ENCODE measurements at regions not wholly inside any gene's neighbourhood (a gene's known extent, or its start where the extent isn't known, plus 50 kb on each side); places are given as distances from the start of the nearest gene placed in this dataset.
A peak's percentile ranks its signal among the peaks of the same experiment; 100 is the strongest.
"Not testable (repeated sequence)": the region's sequence is repeated elsewhere in the genome, so short reads cannot be mapped to it uniquely, and the experiment has no call there.

- no peak for DNase-seq
- no peaks in the 10 kb centered on the region for H3K27me3 ChIP-seq
- H3K9me3 ChIP-seq = no peaks in the 10 kb centered on the region
- no peaks in the 10 kb centered on the region for H3K36me3 ChIP-seq
- no peak overlapping the region for H3K4me3 ChIP-seq
Observed at GRCh38 chr4:62709618-62710252, 1509.6 kb downstream of the ADGRL3 start.

- no peak overlapping the region for H3K4me3 ChIP-seq
- no peaks in the 10 kb centered on the region for H3K27me3 ChIP-seq
- no peaks in the 10 kb centered on the region for H3K9me3 ChIP-seq
- no peak for DNase-seq
- no peaks in the 10 kb centered on the region for H3K36me3 ChIP-seq
Observed at GRCh38 chr4:62706423-62706822, 1506.3 kb downstream of the ADGRL3 start.

DNA sequence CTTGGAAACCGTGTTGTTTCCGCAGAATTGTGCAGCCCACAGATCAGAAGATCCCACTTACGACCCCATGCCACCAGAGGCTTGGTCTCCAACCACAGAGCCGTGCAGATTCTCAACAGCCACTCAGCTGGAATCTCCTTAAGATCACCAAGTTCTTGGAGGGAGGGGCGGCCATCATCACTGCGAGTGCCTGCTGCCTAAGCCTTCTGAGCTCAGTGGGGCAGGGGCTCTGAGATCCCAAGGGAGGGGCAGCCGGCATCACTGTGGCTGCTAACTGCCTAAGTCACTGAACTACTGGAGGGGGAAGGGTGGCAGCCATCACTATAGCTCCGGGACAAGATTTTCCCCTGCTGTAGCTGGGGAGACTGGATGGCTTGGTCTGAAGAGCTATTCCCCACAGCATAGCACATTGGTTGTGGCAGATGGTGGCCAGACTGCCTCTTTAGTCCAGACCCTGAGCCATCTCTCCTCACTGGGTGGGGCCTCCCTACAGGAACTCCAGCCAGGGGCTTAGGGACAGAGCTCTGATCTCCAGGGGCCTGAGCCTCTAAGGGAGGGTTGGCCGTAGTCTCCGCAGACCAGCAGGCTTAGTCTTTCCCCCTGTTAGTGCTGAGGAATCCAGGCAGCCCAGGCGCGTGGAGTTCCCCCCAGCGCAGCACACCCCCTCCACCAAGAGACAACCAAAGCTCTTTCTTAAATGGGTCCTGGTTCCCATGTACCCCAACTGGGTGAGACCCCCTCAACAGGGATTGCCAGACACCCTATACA lies 1483.9 kb downstream of the ADGRL3 start:
- H3K27me3 ChIP-seq = no peaks in the 10 kb centered on the region
- DNase-seq = no peak
- no peaks in the 10 kb centered on the region for H3K9me3 ChIP-seq
- no peaks in the 10 kb centered on the region for H3K36me3 ChIP-seq
- H3K4me3 ChIP-seq = no peak overlapping the region

DNA sequence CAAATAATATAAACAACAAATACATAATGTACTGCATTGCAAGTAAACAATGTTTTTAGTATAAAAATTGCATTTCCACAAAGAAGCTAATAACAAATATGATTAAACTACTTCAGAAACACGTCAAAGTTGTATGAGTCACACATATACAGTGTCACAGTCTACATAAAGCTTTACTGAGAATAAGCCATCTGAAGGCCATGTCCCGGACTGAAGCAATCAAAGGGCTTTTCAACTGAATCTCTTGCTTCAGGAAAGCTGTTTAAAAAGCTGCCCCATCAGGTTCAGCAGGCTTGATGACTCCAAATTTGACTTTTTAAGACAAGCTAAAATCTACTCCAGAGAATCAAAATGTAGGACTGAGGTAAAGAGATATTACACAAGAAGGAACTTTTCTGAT lies 1476.8 kb downstream of the ADGRL3 start:
- Histone ChIP-seq H3K36me3 (no peaks in the 10 kb centered on the region), H3K4me3 (no peak overlapping the region), H3K27me3 (no peaks in the 10 kb centered on the region), H3K9me3 (no peaks in the 10 kb centered on the region)
- DNase-seq = no peak

DNA sequence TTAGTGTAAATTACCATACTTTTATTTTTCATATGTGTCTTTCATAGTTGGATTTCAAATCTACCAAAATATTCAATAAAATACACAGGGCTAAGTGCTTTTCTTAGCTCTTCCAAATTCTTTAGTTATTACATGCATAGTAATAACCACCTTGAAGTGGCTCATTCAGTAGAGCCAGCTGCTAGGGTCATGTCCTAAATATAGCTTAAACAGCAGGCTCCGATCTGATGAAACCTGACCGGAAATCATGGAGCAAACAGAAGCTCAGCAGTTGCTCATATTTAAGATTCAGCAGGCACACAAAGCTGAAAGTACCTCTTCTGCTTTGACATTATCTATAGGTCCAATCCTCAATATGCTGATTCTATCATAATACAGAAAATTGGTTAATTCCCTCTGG lies 1470.4 kb downstream of the ADGRL3 start:
- Histone ChIP-seq H3K27me3 (no peaks in the 10 kb centered on the region), H3K4me3 (no peak overlapping the region), H3K36me3 (no peaks in the 10 kb centered on the region), H3K9me3 (no peaks in the 10 kb centered on the region)
- peak; percentile 1 for DNase-seq

- DNase-seq = no peak
- no peaks in the 10 kb centered on the region for H3K36me3 ChIP-seq
- H3K9me3 ChIP-seq = no peaks in the 10 kb centered on the region
- no peak overlapping the region for H3K4me3 ChIP-seq
- H3K27me3 ChIP-seq = no peaks in the 10 kb centered on the region
Observed at GRCh38 chr4:62661821-62662220, 1461.7 kb downstream of the ADGRL3 start.

- Histone ChIP-seq H3K27me3 (no peaks in the 10 kb centered on the region), H3K36me3 (no peaks in the 10 kb centered on the region), H3K9me3 (no peaks in the 10 kb centered on the region), H3K4me3 (no peak overlapping the region)
- no peak for DNase-seq
Observed at GRCh38 chr4:62656006-62656405, 1455.9 kb downstream of the ADGRL3 start.

GRCh38 chr4:62644372-62644771 lies 1444.2 kb downstream of the ADGRL3 start:
- DNase-seq = no peak
- Histone ChIP-seq H3K36me3 (no peaks in the 10 kb centered on the region), H3K4me3 (no peak overlapping the region), H3K9me3 (no peaks in the 10 kb centered on the region), H3K27me3 (no peaks in the 10 kb centered on the region)

DNA sequence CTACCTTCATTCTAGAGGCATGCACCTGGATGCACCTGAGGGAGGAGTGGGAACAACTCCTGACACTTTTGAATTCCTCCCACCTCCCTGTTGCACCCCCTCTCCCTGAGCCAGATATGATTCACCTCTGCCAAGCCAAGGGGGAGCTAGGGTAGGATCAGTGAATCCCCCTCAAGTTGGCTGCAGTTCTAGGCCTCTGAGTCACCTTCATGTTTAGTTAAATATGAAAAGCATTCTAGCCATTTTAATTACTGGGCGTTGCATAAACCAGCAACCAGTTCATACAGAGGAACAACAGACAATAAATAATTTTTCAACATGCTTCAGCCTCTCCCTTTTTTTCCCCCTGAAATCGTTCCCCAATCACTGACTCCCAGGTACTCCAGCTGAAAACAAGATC lies 1440.2 kb downstream of the ADGRL3 start:
- peak; percentile 0 for DNase-seq
- Histone ChIP-seq H3K4me3 (no peak overlapping the region), H3K9me3 (no peaks in the 10 kb centered on the region), H3K27me3 (no peaks in the 10 kb centered on the region), H3K36me3 (no peaks in the 10 kb centered on the region)

DNA sequence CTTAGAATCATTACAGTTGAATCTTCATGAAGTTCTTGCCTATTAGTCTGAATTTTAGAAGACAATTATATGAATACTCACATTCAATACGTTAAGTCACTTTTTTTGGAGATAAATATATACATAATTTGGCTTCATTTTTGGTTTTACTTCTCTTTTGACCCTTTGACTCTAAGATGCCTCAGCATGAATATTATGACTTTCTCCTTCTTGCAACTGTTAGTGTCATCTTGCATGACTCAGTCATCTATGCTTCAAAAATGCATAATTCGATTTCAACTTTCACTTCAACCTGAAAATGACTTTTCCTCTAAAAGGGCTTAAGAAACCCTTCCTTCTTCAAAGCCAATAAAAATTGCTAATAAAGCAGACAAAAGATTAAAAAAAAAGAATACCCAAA lies 1427.5 kb downstream of the ADGRL3 start:
- DNase-seq = no peak
- H3K36me3 ChIP-seq = no peaks in the 10 kb centered on the region
- H3K9me3 ChIP-seq = no peaks in the 10 kb centered on the region
- no peaks in the 10 kb centered on the region for H3K27me3 ChIP-seq
- no peak overlapping the region for H3K4me3 ChIP-seq

- Histone ChIP-seq H3K4me3 (no peak overlapping the region), H3K9me3 (no peaks in the 10 kb centered on the region), H3K27me3 (no peaks in the 10 kb centered on the region), H3K36me3 (no peaks in the 10 kb centered on the region)
- no peak for DNase-seq
Observed at GRCh38 chr4:62627141-62627540, 1427.0 kb downstream of the ADGRL3 start.

DNA sequence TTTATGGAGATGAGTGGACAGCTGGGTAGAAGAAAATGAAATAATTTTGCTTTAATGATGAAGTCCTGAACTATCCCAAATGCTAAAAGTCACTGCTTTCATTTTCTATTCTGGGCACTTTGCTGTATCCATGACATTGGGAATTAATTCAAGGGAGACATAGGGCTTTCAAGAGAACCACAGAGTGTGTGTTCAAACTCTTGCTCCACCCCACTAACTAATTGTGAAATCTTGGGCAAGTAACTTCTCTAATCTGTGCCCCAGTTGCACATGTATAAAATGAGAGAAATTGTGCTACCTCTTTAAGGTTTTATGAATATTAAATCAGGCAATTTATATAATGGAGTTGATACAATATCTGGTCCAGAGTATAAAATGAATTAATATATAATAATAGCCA lies 1422.0 kb downstream of the ADGRL3 start:
- no peak overlapping the region for H3K4me3 ChIP-seq
- no peak for DNase-seq
- H3K9me3 ChIP-seq = no peaks in the 10 kb centered on the region
- no peaks in the 10 kb centered on the region for H3K36me3 ChIP-seq
- H3K27me3 ChIP-seq = no peaks in the 10 kb centered on the region

DNA sequence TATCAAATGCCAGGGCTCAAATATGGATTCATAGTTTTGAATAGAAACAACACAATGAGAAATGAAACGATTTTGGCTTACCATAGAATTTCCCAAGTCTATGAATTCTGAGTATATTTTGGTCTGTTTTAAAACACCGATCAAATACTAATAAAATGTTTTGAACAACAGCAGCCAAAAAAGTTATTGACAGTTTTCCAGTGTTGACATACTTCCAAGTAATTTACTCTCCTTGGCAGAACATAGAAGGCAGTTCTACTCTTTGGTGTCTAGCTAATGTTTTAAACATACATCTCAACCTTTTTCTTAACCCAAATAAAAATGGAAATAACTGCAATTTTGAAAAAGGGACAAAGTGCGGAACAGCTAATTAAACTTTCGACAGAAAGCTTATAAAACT lies 1419.8 kb downstream of the ADGRL3 start:
- DNase-seq = no peak
- H3K36me3 ChIP-seq = no peaks in the 10 kb centered on the region
- no peak overlapping the region for H3K4me3 ChIP-seq
- no peaks in the 10 kb centered on the region for H3K27me3 ChIP-seq
- no peaks in the 10 kb centered on the region for H3K9me3 ChIP-seq

DNA sequence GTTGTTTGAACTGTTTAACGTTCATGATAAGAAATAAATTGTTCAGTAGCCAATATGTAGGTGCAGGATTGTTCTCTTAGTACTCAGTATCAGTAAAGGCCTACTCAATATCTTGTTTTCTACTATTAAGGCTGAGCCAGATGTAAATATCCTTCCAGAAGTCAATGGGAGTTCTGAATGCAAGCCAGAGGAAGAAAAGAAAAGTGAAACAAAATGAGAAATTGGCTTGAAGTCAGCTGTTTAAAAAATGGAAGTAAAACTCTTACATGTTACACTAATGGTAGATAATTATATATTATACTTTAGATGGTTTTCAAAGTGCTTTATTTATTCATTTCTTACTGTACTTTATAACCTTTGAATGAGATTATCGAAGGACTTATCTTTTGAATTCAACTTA lies 1417.9 kb downstream of the ADGRL3 start:
- DNase-seq = no peak
- Histone ChIP-seq H3K36me3 (no peaks in the 10 kb centered on the region), H3K9me3 (no peaks in the 10 kb centered on the region), H3K4me3 (no peak overlapping the region), H3K27me3 (no peaks in the 10 kb centered on the region)

DNA sequence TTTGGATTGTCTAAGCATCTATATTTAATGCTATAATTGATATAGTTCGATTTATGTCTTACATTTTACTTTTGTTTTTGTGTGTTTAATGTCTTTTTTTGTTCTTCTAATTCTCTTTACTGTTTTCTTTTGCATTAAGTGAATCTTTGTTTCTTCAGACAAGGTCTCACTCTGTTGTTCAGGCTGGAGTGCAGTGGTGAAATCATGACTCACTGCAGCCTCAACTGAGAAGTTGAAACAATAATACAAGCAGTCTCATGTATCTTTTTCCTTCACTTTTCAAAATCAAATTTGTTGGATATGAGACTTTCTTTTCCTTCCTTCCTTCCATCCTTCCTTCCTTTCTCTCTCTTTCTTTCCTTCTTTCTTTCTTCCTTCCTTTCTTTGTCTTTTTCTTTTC lies 1401.6 kb downstream of the ADGRL3 start:
- DNase-seq = no peak
- Histone ChIP-seq H3K9me3 (no peaks in the 10 kb centered on the region), H3K4me3 (no peak overlapping the region), H3K27me3 (no peaks in the 10 kb centered on the region), H3K36me3 (no peaks in the 10 kb centered on the region)

- H3K27me3 ChIP-seq, H3K9me3 ChIP-seq, H3K4me3 ChIP-seq, DNase-seq, H3K36me3 ChIP-seq: not testable (repeated sequence)
Observed at GRCh38 chr4:62595265-62595664, 1395.1 kb downstream of the ADGRL3 start.

- Histone ChIP-seq H3K9me3 (no peaks in the 10 kb centered on the region), H3K36me3 (no peaks in the 10 kb centered on the region), H3K4me3 (no peak overlapping the region), H3K27me3 (no peaks in the 10 kb centered on the region)
- DNase-seq = no peak
Observed at GRCh38 chr4:62591756-62592155, 1391.6 kb downstream of the ADGRL3 start.

GRCh38 chr4:62588671-62589070 lies 1388.5 kb downstream of the ADGRL3 start:
- Histone ChIP-seq H3K9me3 (no peaks in the 10 kb centered on the region), H3K36me3 (no peaks in the 10 kb centered on the region), H3K27me3 (no peaks in the 10 kb centered on the region), H3K4me3 (no peak overlapping the region)
- DNase-seq = no peak

Data from MG63 (cell line).